ENCODE measurements at regions not wholly inside any gene's neighbourhood (a gene's known extent, or its start where the extent isn't known, plus 50 kb on each side); places are given as distances from the start of the nearest gene placed in this dataset.

DNA sequence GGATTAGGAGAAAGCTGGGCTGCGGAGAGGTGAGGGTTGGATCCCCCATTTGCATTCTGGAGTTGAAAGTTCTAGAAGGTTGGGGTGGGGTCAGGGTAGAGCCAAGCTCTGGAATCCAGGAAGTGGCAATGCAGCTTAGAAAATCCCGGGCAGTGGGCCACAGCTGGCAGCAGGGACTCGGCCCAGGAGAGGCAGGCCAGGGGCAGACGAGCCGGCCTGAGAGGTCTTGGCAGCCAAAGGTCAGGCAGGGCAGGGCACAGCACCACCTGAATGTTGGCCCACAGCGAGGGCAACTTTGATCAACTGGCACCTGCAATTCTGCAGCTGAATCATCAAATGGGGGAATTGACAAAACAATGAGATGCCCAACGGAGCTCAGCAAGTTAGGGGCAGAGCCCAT lies 139.2 kb downstream of the INHBB start:
- TF ChIP-seq, protein P1, sequence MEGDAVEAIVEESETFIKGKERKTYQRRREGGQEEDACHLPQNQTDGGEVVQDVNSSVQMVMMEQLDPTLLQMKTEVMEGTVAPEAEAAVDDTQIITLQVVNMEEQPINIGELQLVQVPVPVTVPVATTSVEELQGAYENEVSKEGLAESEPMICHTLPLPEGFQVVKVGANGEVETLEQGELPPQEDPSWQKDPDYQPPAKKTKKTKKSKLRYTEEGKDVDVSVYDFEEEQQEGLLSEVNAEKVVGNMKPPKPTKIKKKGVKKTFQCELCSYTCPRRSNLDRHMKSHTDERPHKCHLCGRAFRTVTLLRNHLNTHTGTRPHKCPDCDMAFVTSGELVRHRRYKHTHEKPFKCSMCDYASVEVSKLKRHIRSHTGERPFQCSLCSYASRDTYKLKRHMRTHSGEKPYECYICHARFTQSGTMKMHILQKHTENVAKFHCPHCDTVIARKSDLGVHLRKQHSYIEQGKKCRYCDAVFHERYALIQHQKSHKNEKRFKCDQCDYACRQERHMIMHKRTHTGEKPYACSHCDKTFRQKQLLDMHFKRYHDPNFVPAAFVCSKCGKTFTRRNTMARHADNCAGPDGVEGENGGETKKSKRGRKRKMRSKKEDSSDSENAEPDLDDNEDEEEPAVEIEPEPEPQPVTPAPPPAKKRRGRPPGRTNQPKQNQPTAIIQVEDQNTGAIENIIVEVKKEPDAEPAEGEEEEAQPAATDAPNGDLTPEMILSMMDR (tag by site-specific recombination; IDR thresholded peaks at IDR 0.05) = no peak
- TF ChIP-seq ZNF239 (tag by site-specific recombination; IDR thresholded peaks at IDR 0.05) (no peak), ZIC2 (tag by site-specific recombination; IDR thresholded peaks at IDR 0.05) (no peak), ZNF785 (tag by site-specific recombination; IDR thresholded peaks at IDR 0.05) (no peak)
